RCC 7860 (cell line): ENCODE measurements at regions not wholly inside any gene's neighbourhood (a gene's known extent, or its start where the extent isn't known, plus 50 kb on each side); places are given as distances from the start of the nearest gene placed in this dataset.
"Not testable (repeated sequence)": the region's sequence is repeated elsewhere in the genome, so short reads cannot be mapped to it uniquely, and the experiment has no call there.

Experiments
- DNase-seq: peaks from one replicate; pipeline ENCODE4 v3.0.0-alpha.2; 2015; ENCODE audit warnings: low spot score
- FAIRE-seq: peaks from 2 replicates; lab custom pipeline; 2012; peaks lifted over from hg19 to GRCh38; lab: Jason Lieb, UNC

GRCh38 chr1:181191494-181192040, 103.1 kb downstream of the IER5 start:
- FAIRE-seq (no peak), DNase-seq (no peak)

DNA sequence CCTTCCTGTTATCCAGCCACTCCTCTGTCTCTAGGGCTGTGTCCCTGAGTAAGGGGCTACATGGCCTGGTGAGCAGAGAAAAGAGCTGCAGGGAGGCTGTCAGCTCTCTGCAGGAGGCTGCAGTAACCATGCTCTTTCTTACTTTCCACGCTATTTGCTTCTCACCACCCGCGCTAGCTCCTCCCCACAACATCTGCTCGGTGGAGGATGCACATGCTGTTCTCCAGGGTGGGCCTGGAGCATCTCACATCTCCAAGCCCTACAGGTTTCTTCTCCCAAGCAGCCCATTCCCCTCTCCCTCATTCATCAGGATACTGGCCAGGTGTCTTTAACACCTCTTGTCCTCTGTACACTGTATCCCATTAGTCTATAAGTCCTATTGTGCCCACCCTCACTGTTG, 103.8 kb downstream of the IER5 start:
- FAIRE-seq (no peak), DNase-seq (no peak)

- FAIRE-seq (no peak), DNase-seq (no peak)
Measured at GRCh38 chr1:181202986-181203555, 114.6 kb downstream of the IER5 start.

DNA sequence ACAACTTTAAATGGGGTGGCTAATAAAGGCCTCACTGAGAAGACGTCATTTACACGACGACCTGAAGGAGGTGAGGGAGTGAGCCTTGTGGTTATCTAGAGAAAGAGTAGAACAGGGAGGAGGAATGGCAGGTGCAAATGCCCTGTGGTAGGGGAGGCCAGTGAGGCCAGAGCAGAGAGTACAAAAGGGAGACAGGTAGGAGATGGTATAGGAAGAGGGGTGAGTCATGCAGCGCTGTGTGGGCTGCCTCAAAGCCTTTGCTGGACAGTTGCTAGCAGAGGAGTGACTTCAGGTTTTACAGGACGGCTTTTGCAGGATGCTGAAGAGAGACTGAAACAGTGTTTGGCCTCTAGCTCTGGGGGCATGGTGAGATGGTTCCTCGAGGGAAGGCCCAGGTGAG, 116.0 kb downstream of the IER5 start:
- no peak for FAIRE-seq
- DNase-seq: no peak

GRCh38 chr1:181205901-181206300, 117.4 kb downstream of the IER5 start:
- FAIRE-seq: no peak

DNA sequence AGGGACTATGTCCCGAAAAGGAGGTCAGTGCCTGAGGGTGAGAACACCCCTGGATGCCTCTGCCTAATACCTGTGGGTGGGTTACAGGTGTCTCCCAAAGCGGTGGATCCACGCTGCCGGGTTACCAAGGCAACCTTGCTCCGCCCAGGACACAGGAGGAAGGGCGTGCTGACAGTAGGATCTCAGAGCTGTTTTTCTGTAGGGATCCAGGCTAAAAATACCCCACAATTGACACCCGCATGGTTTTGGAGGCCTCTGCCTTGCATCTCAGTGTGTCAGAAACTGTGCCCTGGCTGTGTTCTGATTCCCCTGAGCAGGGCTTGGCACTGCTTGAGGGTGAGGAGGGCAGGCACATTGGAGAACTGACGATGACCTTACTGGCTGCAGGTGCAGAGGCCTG, 118.0 kb downstream of the IER5 start:
- DNase-seq (no peak), FAIRE-seq (no peak)

More at GRCh38 chr1:181205901-181206300, 117.4 kb downstream of the IER5 start:
- no peak for DNase-seq

DNA sequence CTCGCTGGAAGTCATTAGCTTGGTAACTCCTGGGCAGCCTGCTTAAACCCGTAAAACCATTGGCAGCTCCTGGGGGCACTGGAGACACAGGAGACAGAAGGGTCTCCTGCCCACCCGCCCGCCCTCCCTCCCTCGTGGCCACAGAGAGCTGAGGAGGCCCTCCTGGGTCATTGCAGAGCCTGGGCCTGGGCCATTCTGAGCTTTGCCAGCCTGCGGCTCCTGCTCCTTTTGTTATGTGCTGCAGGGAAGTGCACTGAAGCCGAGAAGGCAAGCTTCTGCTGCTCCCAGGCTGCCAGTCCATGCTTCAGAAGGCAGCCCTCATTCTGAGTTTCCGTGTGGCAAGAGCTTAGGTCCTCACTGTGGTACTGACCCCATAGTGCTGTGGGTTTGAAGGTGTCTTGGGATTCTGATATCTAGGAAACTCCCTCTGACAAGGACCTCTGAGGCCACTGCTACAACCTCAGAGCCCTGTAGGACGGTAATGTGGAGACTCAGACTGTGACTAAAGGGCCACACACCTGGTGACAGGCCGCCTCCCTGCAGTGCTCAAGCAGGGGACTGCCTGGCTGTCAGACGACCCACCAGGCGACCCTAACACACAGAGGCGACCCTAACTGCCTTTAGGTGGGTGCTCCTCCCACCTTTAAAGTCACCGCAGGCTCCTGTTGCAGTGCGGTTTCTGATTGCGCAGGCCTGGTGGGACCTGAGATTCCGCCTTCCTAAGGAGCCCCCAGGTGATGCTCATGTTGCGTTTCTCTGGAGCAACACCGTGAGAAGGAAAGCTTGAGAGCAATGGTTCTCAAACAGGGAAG, 118.7 kb downstream of the IER5 start:
- DNase-seq (no peak), FAIRE-seq (no peak)

DNA sequence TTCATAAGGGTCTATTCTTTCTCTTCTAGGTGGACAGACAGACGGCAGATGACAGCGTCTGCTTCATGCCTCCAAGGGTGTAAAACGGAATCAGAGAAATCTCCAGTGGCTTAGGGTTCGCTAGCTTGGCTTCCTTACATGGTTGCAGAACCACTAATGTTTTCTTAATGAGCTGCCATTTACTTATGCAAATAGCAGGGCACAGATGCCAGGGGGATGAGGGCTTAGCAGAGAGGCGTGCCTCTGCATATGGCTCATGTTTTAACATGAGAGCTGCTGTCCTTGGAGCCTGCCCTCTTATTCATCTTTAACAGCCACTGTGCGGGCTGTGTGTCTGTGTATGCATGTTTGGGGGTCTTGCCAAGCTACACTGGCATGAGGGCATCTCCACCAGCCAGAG, 119.6 kb downstream of the IER5 start:
- no peak for FAIRE-seq
- no peak for DNase-seq

DNA sequence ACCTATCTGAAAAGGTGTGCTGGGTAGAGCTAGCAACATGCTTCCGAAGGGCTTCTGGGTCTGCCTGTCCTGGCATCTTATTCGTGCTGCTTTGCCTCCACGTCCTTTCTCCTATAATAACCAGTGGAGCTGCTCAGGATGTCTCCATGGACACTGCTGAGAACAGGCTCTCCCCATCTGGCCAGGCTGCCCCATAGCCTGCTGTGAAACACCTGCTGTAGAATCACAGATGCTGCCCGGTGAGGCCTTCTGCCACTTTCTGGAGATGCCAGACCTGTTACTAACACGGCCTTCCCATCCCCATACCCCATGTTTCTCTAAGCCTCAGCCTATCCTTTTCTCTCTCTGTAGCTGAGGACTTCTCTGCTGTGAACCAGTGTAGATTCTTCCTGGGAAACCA, 120.5 kb downstream of the IER5 start:
- FAIRE-seq (no peak), DNase-seq (no peak)

DNA sequence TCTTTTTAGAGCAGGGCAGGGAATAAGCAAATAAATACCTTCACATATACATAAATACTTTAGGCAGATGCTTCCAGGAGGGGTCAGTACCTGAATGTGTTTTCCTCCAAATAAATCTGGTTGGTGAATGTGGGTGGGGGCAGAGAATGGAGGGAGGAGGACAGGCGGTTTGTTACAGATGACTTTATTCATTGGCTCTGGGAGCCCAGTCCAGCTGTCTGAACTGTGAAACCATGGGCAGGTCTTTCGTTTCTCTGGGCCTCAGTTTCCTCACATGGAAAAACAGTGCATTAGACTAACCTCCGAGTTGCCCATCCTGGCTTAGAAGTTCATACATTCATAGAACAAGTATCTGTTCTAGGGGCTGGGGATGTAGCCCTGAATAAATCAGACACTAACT, 124.6 kb downstream of the IER5 start:
- no peak for DNase-seq
- FAIRE-seq: no peak

GRCh38 chr1:181216591-181216994, 128.1 kb downstream of the IER5 start:
- DNase-seq: no peak
- no peak for FAIRE-seq

GRCh38 chr1:181219938-181220337, 131.4 kb downstream of the IER5 start:
- FAIRE-seq (no peak), DNase-seq (no peak)

DNA sequence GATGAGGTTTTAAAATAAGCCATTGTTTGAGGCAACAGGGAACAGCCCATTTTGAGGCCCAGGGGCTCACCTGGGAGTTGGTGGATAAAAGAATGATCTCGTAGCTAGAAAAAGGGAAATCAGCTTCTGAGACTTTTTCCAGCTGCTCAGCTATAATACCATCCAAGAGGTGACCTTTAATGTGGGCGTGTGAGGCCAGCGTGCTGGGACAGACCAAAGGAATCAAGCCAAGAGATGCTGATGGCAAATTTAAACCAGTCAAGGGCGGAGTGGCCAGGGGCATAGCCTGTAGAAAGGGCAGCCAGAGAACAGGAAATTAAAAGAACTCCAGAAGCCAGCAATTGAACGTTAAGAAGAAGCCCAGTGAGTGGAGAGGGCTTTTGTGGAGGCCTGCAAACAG, 132.6 kb downstream of the IER5 start:
- FAIRE-seq (no peak), DNase-seq (no peak)

GRCh38 chr1:181222972-181223505, 134.5 kb downstream of the IER5 start:
- FAIRE-seq (no peak), DNase-seq (no peak)

- DNase-seq, FAIRE-seq: not testable (repeated sequence)
Measured at GRCh38 chr1:181226728-181227127, 138.2 kb downstream of the IER5 start.

- FAIRE-seq (no peak), DNase-seq (no peak)
Measured at GRCh38 chr1:181239086-181239485, 150.6 kb downstream of the IER5 start.

GRCh38 chr1:181246320-181246719, 157.8 kb downstream of the IER5 start:
- not testable (repeated sequence) for FAIRE-seq, DNase-seq

DNA sequence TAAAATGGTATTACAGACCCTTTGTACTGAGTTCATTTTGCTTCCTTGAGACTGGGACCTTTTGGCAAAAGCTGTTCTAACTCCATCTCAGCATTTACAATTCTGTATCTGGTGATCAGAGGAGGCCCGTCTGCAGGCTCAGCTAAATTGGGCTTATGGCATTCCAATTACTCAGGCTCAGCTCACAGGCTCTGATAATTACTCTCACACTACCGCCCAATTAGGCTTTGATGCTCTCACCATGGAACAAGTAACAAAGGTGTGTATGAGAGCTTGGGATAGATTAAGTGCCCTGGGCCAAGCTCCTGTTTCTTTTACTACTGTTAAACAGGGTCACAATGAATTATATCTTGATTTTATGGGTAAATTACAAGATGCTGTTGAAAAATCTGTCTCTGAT, 159.9 kb downstream of the IER5 start:
- FAIRE-seq, DNase-seq: not testable (repeated sequence)

- no peak for FAIRE-seq
- no peak for DNase-seq
Measured at GRCh38 chr1:181249186-181249585, 160.7 kb downstream of the IER5 start.

DNA sequence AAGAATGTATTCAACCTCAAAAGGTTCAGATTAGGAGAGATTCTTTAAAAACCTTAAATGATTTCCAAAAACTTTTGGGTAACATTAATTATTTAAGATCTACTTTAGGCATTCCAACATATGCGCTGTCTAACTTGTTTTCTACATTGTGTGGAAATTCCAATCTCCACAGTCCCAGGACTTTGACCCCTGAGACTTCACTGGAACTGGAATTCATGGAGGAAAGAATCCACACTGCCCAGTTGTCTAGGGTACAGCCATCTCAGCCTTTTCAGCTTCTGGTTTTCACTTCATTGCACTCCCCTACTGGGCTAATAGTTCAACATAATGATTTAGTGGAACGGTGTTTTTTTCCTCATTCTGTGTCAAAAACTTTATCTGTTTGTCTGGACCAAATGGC, 161.5 kb downstream of the IER5 start:
- no peak for DNase-seq
- peak; percentile 55 for FAIRE-seq

- peak; percentile 80 for FAIRE-seq
Measured at GRCh38 chr1:181251001-181251712, 162.7 kb downstream of the IER5 start.

More at GRCh38 chr1:181251001-181251712, 162.7 kb downstream of the IER5 start:
- peak; percentile 75 for DNase-seq
